GM12878 (cell line): ENCODE measurements at regions not wholly inside any gene's neighbourhood (a gene's known extent, or its start where the extent isn't known, plus 50 kb on each side); places are given as distances from the start of the nearest gene placed in this dataset.

Source experiments
- ATF7 ChIP-seq: fragments of 450-650 bp; IDR thresholded peaks from 2 replicates; pipeline ENCODE4 v1.6.1; 2016; ENCODE audit warnings: low read depth, mild to moderate bottlenecking
- CBX5 ChIP-seq: sonication (generic); IDR thresholded peaks from 2 replicates; pipeline ENCODE4 v1.6.1; 2016; ENCODE audit warnings: low read depth, moderate library complexity, mild to moderate bottlenecking, inconsistent platforms
- CREB1 ChIP-seq: IDR thresholded peaks from 2 replicates; pipeline ENCODE4 v1.6.1; 2012; ENCODE audit warnings: low read depth, mild to moderate bottlenecking, inconsistent platforms
- FOXM1 ChIP-seq: IDR thresholded peaks from 2 replicates; pipeline ENCODE4 v1.6.1; 2012; ENCODE audit warnings: low read depth, mild to moderate bottlenecking, inconsistent platforms, low read length, moderate library complexity
- IRF4 ChIP-seq: IDR thresholded peaks from 2 replicates; pipeline ENCODE4 v1.6.1; 2011; ENCODE audit warnings: low read depth, low read length
- JUNB ChIP-seq: IDR thresholded peaks from 2 replicates; pipeline ENCODE4 v1.6.1; 2016; ENCODE audit warnings: antibody characterized with exemption, mild to moderate bottlenecking
- KDM1A ChIP-seq: fragments of 200-600 bp; sonication (generic); IDR thresholded peaks from 2 replicates; pipeline ENCODE4 v1.6.1; 2016; ENCODE audit warnings: borderline replicate concordance
- MTA2 ChIP-seq: fragments of 450-650 bp; IDR thresholded peaks from 2 replicates; pipeline ENCODE4 v1.6.1; 2016; ENCODE audit warnings: low read depth, mild to moderate bottlenecking, moderate library complexity
- NBN ChIP-seq: fragments of 450-650 bp; IDR thresholded peaks from 2 replicates; pipeline ENCODE4 v1.6.1; 2016
- NFIC ChIP-seq: IDR thresholded peaks from 2 replicates; pipeline ENCODE4 v1.6.1; 2012; ENCODE audit warnings: low read depth, mild to moderate bottlenecking, inconsistent platforms, low read length, moderate library complexity
- NRF1 ChIP-seq: conservative IDR thresholded peaks from 2 replicates; pipeline ENCODE4 v1.6.1; 2011; ENCODE audit warnings: mild to moderate bottlenecking, low read depth, low read length, improper control_type of control experiment
- PAX5 ChIP-seq: IDR thresholded peaks from 2 replicates; pipeline ENCODE4 v1.6.1; 2011; ENCODE audit warnings: low read depth, low read length, borderline replicate concordance
- RAD51 ChIP-seq: fragments of 450-650 bp; IDR thresholded peaks from 2 replicates; pipeline ENCODE4 v1.6.1; 2016; ENCODE audit warnings: moderate library complexity, mild to moderate bottlenecking, inconsistent platforms
- RUNX3 ChIP-seq: IDR thresholded peaks from 2 replicates; pipeline ENCODE4 v1.6.1; 2012; ENCODE audit warnings: low read length, inconsistent platforms
- SMAD5 ChIP-seq: IDR thresholded peaks from 2 replicates; pipeline ENCODE4 v1.6.1; 2016; ENCODE audit warnings: antibody characterized with exemption, low read depth
- SREBF2 ChIP-seq: IDR thresholded peaks from 2 replicates; pipeline ENCODE4 v1.6.1; 2012; ENCODE audit warnings: mild to moderate bottlenecking, low read length
- TBL1XR1 ChIP-seq: IDR thresholded peaks from 2 replicates; pipeline ENCODE4 v1.6.1; 2012; ENCODE audit warnings: low read depth, low read length, improper control_type of control experiment
- TCF3 ChIP-seq: IDR thresholded peaks from 2 replicates; pipeline ENCODE4 v1.6.1; 2012; ENCODE audit warnings: low read depth, mild to moderate bottlenecking, low read length, borderline replicate concordance; ENCODE audit not compliant: insufficient read depth
- TCF7 ChIP-seq: IDR thresholded peaks from 2 replicates; pipeline ENCODE4 v1.6.1; 2014; ENCODE audit warnings: antibody characterized with exemption, borderline replicate concordance
- YY1 ChIP-seq: IDR thresholded peaks from 2 replicates; pipeline ENCODE4 v1.6.1; 2011; ENCODE audit warnings: low read depth, mild to moderate bottlenecking, low read length
- TF ChIP-seq, protein P1 (sequence below), 3 experiments: IDR thresholded peaks in 2 of 3; conservative IDR thresholded peaks in 1 of 3; 2 replicates each; pipeline ENCODE4 v1.5.1; 2011; ENCODE audit warnings: low read depth in 3 of 3, low read length in 3 of 3, mild to moderate bottlenecking in 3 of 3, control low read depth in 2 of 3, moderate library complexity in 2 of 3, inconsistent platforms in 1 of 3, mixed read lengths in 1 of 3; ENCODE audit not compliant: control insufficient read depth in 2 of 3, insufficient read depth in 1 of 3; ENCODE audit errors: extremely low read depth in 1 of 3
- TF ChIP-seq, protein P2 (sequence below): fragments of 450-650 bp; IDR thresholded peaks from 2 replicates; pipeline ENCODE4 v1.6.1; 2017; ENCODE audit warnings: borderline replicate concordance
- TF ChIP-seq, protein P3 (sequence below): fragments of 450-650 bp; IDR thresholded peaks from 2 replicates; pipeline ENCODE4 v1.6.1; 2018; ENCODE audit warnings: mild to moderate bottlenecking, low read depth, moderate library complexity; ENCODE audit not compliant: partially characterized antibody
- TF ChIP-seq, protein P4 (sequence below): IDR thresholded peaks from 2 replicates; pipeline ENCODE4 v1.6.1; 2012; ENCODE audit warnings: low read length, inconsistent platforms
- TF ChIP-seq, protein P5 (sequence below): fragments of 450-650 bp; IDR thresholded peaks from 2 replicates; pipeline ENCODE4 v1.6.1; 2017; ENCODE audit warnings: mild to moderate bottlenecking

DNA sequence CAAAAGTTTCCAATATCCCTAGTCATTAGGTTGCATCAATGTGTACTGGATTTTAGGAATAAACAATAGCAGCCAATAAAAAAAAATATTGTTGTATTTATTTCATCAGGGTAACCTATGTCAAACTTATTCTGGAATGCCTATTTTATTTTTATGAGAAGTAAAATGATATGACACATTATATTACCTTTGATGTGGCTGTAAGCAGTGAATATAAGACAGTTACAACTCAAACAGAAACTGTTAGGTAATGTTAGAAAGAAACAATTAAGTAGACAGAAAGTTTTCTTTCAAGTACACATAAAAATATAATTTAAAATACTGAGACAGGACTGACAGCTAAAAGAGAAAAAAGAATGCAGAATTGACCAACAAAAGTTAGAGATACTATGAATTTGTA lies 65.5 kb downstream of the GNG10 start (continued):
- no peak for TF ChIP-seq TBL1XR1
- no peak for TF ChIP-seq YY1
- no peak for TF ChIP-seq RAD51
- no peak for TF ChIP-seq CBX5
- TF ChIP-seq, protein P1, sequence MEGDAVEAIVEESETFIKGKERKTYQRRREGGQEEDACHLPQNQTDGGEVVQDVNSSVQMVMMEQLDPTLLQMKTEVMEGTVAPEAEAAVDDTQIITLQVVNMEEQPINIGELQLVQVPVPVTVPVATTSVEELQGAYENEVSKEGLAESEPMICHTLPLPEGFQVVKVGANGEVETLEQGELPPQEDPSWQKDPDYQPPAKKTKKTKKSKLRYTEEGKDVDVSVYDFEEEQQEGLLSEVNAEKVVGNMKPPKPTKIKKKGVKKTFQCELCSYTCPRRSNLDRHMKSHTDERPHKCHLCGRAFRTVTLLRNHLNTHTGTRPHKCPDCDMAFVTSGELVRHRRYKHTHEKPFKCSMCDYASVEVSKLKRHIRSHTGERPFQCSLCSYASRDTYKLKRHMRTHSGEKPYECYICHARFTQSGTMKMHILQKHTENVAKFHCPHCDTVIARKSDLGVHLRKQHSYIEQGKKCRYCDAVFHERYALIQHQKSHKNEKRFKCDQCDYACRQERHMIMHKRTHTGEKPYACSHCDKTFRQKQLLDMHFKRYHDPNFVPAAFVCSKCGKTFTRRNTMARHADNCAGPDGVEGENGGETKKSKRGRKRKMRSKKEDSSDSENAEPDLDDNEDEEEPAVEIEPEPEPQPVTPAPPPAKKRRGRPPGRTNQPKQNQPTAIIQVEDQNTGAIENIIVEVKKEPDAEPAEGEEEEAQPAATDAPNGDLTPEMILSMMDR (IDR thresholded peaks at IDR 0.05 in 2 of 3, conservative IDR thresholded peaks at IDR 0.05 in 1 of 3; ENCODE audit: control insufficient read depth in 2 of 3, extremely low read depth in 1 of 3, insufficient read depth in 1 of 3, low read depth in 3 of 3, low read length in 3 of 3): no peak
- 0 out of 2 replicates have a peak, but pooled peaks have one; percentile 28 for TF ChIP-seq MTA2
- peak; percentile 93 for TF ChIP-seq JUNB
- TF ChIP-seq, protein P2, sequence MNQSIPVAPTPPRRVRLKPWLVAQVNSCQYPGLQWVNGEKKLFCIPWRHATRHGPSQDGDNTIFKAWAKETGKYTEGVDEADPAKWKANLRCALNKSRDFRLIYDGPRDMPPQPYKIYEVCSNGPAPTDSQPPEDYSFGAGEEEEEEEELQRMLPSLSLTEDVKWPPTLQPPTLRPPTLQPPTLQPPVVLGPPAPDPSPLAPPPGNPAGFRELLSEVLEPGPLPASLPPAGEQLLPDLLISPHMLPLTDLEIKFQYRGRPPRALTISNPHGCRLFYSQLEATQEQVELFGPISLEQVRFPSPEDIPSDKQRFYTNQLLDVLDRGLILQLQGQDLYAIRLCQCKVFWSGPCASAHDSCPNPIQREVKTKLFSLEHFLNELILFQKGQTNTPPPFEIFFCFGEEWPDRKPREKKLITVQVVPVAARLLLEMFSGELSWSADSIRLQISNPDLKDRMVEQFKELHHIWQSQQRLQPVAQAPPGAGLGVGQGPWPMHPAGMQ: no peak
- TF ChIP-seq TCF7: peak; percentile 98
- peak; percentile 79; the same call in 1 of the 2 replicates for TF ChIP-seq NFIC
- TF ChIP-seq, protein P3, sequence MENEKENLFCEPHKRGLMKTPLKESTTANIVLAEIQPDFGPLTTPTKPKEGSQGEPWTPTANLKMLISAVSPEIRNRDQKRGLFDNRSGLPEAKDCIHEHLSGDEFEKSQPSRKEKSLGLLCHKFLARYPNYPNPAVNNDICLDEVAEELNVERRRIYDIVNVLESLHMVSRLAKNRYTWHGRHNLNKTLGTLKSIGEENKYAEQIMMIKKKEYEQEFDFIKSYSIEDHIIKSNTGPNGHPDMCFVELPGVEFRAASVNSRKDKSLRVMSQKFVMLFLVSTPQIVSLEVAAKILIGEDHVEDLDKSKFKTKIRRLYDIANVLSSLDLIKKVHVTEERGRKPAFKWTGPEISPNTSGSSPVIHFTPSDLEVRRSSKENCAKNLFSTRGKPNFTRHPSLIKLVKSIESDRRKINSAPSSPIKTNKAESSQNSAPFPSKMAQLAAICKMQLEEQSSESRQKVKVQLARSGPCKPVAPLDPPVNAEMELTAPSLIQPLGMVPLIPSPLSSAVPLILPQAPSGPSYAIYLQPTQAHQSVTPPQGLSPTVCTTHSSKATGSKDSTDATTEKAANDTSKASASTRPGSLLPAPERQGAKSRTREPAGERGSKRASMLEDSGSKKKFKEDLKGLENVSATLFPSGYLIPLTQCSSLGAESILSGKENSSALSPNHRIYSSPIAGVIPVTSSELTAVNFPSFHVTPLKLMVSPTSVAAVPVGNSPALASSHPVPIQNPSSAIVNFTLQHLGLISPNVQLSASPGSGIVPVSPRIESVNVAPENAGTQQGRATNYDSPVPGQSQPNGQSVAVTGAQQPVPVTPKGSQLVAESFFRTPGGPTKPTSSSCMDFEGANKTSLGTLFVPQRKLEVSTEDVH: no peak
- TF ChIP-seq TCF3: no peak
- no peak for TF ChIP-seq IRF4
- TF ChIP-seq CREB1: no peak
- TF ChIP-seq RUNX3: peak; percentile 85; the same call in 1 of the 2 replicates
- TF ChIP-seq SREBF2: no peak
- TF ChIP-seq SMAD5: no peak
- TF ChIP-seq, protein P4, sequence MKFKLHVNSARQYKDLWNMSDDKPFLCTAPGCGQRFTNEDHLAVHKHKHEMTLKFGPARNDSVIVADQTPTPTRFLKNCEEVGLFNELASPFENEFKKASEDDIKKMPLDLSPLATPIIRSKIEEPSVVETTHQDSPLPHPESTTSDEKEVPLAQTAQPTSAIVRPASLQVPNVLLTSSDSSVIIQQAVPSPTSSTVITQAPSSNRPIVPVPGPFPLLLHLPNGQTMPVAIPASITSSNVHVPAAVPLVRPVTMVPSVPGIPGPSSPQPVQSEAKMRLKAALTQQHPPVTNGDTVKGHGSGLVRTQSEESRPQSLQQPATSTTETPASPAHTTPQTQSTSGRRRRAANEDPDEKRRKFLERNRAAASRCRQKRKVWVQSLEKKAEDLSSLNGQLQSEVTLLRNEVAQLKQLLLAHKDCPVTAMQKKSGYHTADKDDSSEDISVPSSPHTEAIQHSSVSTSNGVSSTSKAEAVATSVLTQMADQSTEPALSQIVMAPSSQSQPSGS: peak; percentile 59; the same call in 1 of the 2 replicates
- TF ChIP-seq PAX5: no peak
- TF ChIP-seq, protein P5, sequence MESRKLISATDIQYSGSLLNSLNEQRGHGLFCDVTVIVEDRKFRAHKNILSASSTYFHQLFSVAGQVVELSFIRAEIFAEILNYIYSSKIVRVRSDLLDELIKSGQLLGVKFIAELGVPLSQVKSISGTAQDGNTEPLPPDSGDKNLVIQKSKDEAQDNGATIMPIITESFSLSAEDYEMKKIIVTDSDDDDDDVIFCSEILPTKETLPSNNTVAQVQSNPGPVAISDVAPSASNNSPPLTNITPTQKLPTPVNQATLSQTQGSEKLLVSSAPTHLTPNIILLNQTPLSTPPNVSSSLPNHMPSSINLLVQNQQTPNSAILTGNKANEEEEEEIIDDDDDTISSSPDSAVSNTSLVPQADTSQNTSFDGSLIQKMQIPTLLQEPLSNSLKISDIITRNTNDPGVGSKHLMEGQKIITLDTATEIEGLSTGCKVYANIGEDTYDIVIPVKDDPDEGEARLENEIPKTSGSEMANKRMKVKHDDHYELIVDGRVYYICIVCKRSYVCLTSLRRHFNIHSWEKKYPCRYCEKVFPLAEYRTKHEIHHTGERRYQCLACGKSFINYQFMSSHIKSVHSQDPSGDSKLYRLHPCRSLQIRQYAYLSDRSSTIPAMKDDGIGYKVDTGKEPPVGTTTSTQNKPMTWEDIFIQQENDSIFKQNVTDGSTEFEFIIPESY: no peak
- TF ChIP-seq ATF7: peak; percentile 49; the same call in 1 of the 2 replicates
- TF ChIP-seq FOXM1: 0 out of 2 replicates have a peak, but pooled peaks have one; percentile 26
- TF ChIP-seq NRF1: no peak
- TF ChIP-seq KDM1A: no peak
- no peak for TF ChIP-seq NBN
